HEK293T (cell line): ENCODE measurements at regions not wholly inside any gene's neighbourhood (a gene's known extent, or its start where the extent isn't known, plus 50 kb on each side); places are given as distances from the start of the nearest gene placed in this dataset.

ENCODE experiments used
- CTCF ChIA-PET: fragments of 350-600 bp; formaldehyde crosslinking; extraction: SDS; loops from one replicate; lab custom pipeline; 2021; ENCODE audit warnings: antibody characterized with exemption, inconsistent platforms; lab: Yijun Ruan, JAX
- POLR2A ChIA-PET: fragments of 350-600 bp; formaldehyde crosslinking; extraction: SDS; loops from one replicate; lab custom pipeline; 2020; ENCODE audit warnings: antibody characterized with exemption, inconsistent platforms; lab: Yijun Ruan, JAX
- DNase-seq: peaks from one replicate; pipeline ENCODE4 v3.0.0; 2012; ENCODE audit warnings: mixed read lengths; ENCODE audit errors: extremely low spot score
- ARNT ChIP-seq: fragments of 450-650 bp; IDR thresholded peaks from 2 replicates; pipeline ENCODE4 v1.6.1; 2017; ENCODE audit warnings: mild to moderate bottlenecking
- BHLHE40 ChIP-seq: fragments of 450-650 bp; IDR thresholded peaks from 2 replicates; pipeline ENCODE4 v1.6.1; 2016; ENCODE audit warnings: mild to moderate bottlenecking, moderate library complexity, borderline replicate concordance
- CTBP1 ChIP-seq: fragments of 450-650 bp; IDR thresholded peaks from 2 replicates; pipeline ENCODE4 v1.6.1; 2016; ENCODE audit warnings: borderline replicate concordance
- ELF4 ChIP-seq: fragments of 450-650 bp; IDR thresholded peaks from 2 replicates; pipeline ENCODE4 v1.6.1; 2017; ENCODE audit warnings: antibody characterized with exemption
- FOXA1 ChIP-seq: fragments of 450-650 bp; IDR thresholded peaks from 2 replicates; pipeline ENCODE4 v1.6.1; 2016; ENCODE audit warnings: mild to moderate bottlenecking
- FOXK2 ChIP-seq: fragments of 450-650 bp; IDR thresholded peaks from 2 replicates; pipeline ENCODE4 v1.6.1; 2016; ENCODE audit warnings: mild to moderate bottlenecking
- FOXM1 ChIP-seq: fragments of 450-650 bp; IDR thresholded peaks from 2 replicates; pipeline ENCODE4 v1.6.1; 2017; ENCODE audit warnings: mild to moderate bottlenecking, borderline replicate concordance
- HDGF ChIP-seq: fragments of 450-650 bp; IDR thresholded peaks from 2 replicates; pipeline ENCODE4 v1.6.1; 2017; ENCODE audit warnings: antibody characterized with exemption, borderline replicate concordance
- L3MBTL2 ChIP-seq: fragments of 450-650 bp; conservative IDR thresholded peaks from 2 replicates; pipeline ENCODE4 v1.6.1; 2016; ENCODE audit warnings: mild to moderate bottlenecking
- LEF1 ChIP-seq: fragments of 450-650 bp; IDR thresholded peaks from 2 replicates; pipeline ENCODE4 v1.6.1; 2017; ENCODE audit warnings: mild to moderate bottlenecking, borderline replicate concordance
- NFRKB ChIP-seq: fragments of 450-650 bp; IDR thresholded peaks from 2 replicates; pipeline ENCODE4 v1.6.1; 2016; ENCODE audit warnings: mild to moderate bottlenecking, moderate library complexity
- PKNOX1 ChIP-seq: fragments of 450-650 bp; IDR thresholded peaks from 2 replicates; pipeline ENCODE4 v1.6.1; 2016
- SP1 ChIP-seq: fragments of 450-650 bp; IDR thresholded peaks from 2 replicates; pipeline ENCODE4 v1.6.1; 2017
- SUZ12 ChIP-seq: fragments of 450-650 bp; IDR thresholded peaks from 2 replicates; pipeline ENCODE4 v1.6.1; 2016; ENCODE audit warnings: mild to moderate bottlenecking
- TARDBP ChIP-seq: fragments of 450-650 bp; IDR thresholded peaks from 2 replicates; pipeline ENCODE4 v1.6.1; 2016
- ZNF384 ChIP-seq: fragments of 450-650 bp; IDR thresholded peaks from 2 replicates; pipeline ENCODE4 v1.6.1; 2016

- ChIA-PET CTCF (no interaction called here), POLR2A (no interaction called here)
- no peak for DNase-seq
- no peak for TF ChIP-seq L3MBTL2
- no peak for TF ChIP-seq PKNOX1
- TF ChIP-seq FOXK2, result no peak
- no peak for TF ChIP-seq NFRKB
- TF ChIP-seq TARDBP, result no peak
- no peak for TF ChIP-seq BHLHE40
- TF ChIP-seq CTBP1, result no peak
- no peak for TF ChIP-seq FOXM1
- no peak for TF ChIP-seq ELF4
- TF ChIP-seq FOXA1, result no peak
- no peak for TF ChIP-seq ZNF384
- no peak for TF ChIP-seq SUZ12
- no peak for TF ChIP-seq SP1
- no peak for TF ChIP-seq HDGF
- no peak for TF ChIP-seq ARNT
- TF ChIP-seq LEF1, result no peak
Observed at GRCh38 chr2:163341426-163341825, 394.4 kb downstream of the FIGN start.

GRCh38 chr2:163338270-163338669 lies 397.5 kb downstream of the FIGN start:
- ChIA-PET CTCF (no interaction called here), POLR2A (no interaction called here)
- DNase-seq, result no peak
- no peak for TF ChIP-seq ARNT
- TF ChIP-seq TARDBP, result no peak
- no peak for TF ChIP-seq PKNOX1
- TF ChIP-seq BHLHE40, result no peak
- TF ChIP-seq HDGF, result no peak

GRCh38 chr2:163324677-163325076 lies 411.1 kb downstream of the FIGN start:
- CTCF ChIA-PET, result no interaction called here
- DNase-seq, result no peak

GRCh38 chr2:163319006-163319405 lies 416.8 kb downstream of the FIGN start:
- TF ChIP-seq NFRKB (no peak), FOXM1 (no peak), FOXA1 (no peak), BHLHE40 (no peak)
- no peak for DNase-seq
- ChIA-PET POLR2A (no interaction called here), CTCF (no interaction called here)

More at GRCh38 chr2:163324677-163325076, 411.1 kb downstream of the FIGN start:
- TF ChIP-seq FOXA1, result no peak
- no peak for TF ChIP-seq SUZ12
- TF ChIP-seq SP1, result no peak
- TF ChIP-seq ARNT, result no peak
- TF ChIP-seq ZNF384, result no peak
- TF ChIP-seq NFRKB, result no peak
- no peak for TF ChIP-seq L3MBTL2
- TF ChIP-seq TARDBP, result no peak
- no peak for TF ChIP-seq ELF4
- TF ChIP-seq LEF1, result no peak
- no peak for TF ChIP-seq CTBP1
- TF ChIP-seq BHLHE40, result no peak
- no peak for TF ChIP-seq FOXK2
- no peak for TF ChIP-seq FOXM1
- no peak for TF ChIP-seq PKNOX1
- TF ChIP-seq HDGF, result no peak
- POLR2A ChIA-PET, result no interaction called here

GRCh38 chr2:163314712-163315111 lies 421.1 kb downstream of the FIGN start:
- TF ChIP-seq SUZ12, result no peak
- ChIA-PET POLR2A (no interaction called here), CTCF (no interaction called here)
- no peak for DNase-seq

- no peak for DNase-seq
- no peak for TF ChIP-seq FOXK2
- no peak for TF ChIP-seq SUZ12
- TF ChIP-seq LEF1, result no peak
- TF ChIP-seq L3MBTL2, result no peak
- TF ChIP-seq PKNOX1, result no peak
- no peak for TF ChIP-seq HDGF
- no peak for TF ChIP-seq NFRKB
- no peak for TF ChIP-seq FOXM1
- TF ChIP-seq SP1, result no peak
- POLR2A ChIA-PET, result no interaction called here
- CTCF ChIA-PET, result no interaction called here
Observed at GRCh38 chr2:163312713-163313112, 423.1 kb downstream of the FIGN start.

GRCh38 chr2:163306647-163307046 lies 429.2 kb downstream of the FIGN start:
- DNase-seq, result no peak
- POLR2A ChIA-PET, result no interaction called here
- TF ChIP-seq PKNOX1 (no peak), HDGF (no peak), FOXA1 (no peak), BHLHE40 (no peak), L3MBTL2 (no peak), LEF1 (no peak), FOXK2 (no peak), FOXM1 (no peak), SUZ12 (no peak), ELF4 (no peak), SP1 (no peak), TARDBP (no peak)
- CTCF ChIA-PET, result no interaction called here
